Subcutaneous abdominal adipose tissue (tissue), 5 donors: ENCODE measurements at regions not wholly inside any gene's neighbourhood (a gene's known extent, or its start where the extent isn't known, plus 50 kb on each side); places are given as distances from the start of the nearest gene placed in this dataset.

Experiments used
- H3K27ac ChIP-seq: one replicate; pipeline ENCODE4 v1.7.0; 2013; ENCODE audit warnings: low read depth, mild to moderate bottlenecking, inconsistent platforms, low read length, moderate library complexity
- H3K27me3 ChIP-seq, 5 donors: one replicate each; pipeline ENCODE4 v1.7.0; 2013; ENCODE audit warnings: low read length in 5 of 5, inconsistent platforms in 1 of 5; ENCODE audit not compliant: control insufficient read depth in 5 of 5, insufficient read depth in 4 of 5
- H3K36me3 ChIP-seq, 5 donors: one replicate each; pipeline ENCODE4 v1.7.0; 2013; ENCODE audit warnings: low read length in 5 of 5; ENCODE audit not compliant: control insufficient read depth in 5 of 5, insufficient read depth in 5 of 5
- H3K4me1 ChIP-seq, 5 donors: one replicate each; pipeline ENCODE4 v1.7.0; 2013; ENCODE audit warnings: low read length in 5 of 5, mild to moderate bottlenecking in 3 of 5, moderate library complexity in 1 of 5; ENCODE audit not compliant: control insufficient read depth in 5 of 5, insufficient read depth in 5 of 5
- H3K4me3 ChIP-seq, 5 donors: one replicate each; pipeline ENCODE4 v1.7.0; 2013; ENCODE audit warnings: low read length in 5 of 5, low read depth in 1 of 5
- H3K9ac ChIP-seq, 5 donors: one replicate each; pipeline ENCODE4 v1.7.0; 2013; ENCODE audit warnings: low read length in 5 of 5, mild to moderate bottlenecking in 4 of 5, moderate library complexity in 3 of 5
- H3K9me3 ChIP-seq, 5 donors: one replicate each; pipeline ENCODE4 v1.7.0; 2013; ENCODE audit warnings: low read length in 5 of 5; ENCODE audit not compliant: control insufficient read depth in 5 of 5
- donor health status: healthy.
- donor health status: healthy.
- donor health status: healthy.
- donor health status: healthy.
- donor health status: healthy.

- Histone ChIP-seq H3K4me3 (no peak overlapping the region), H3K27me3 (peaks cover 7 to 14% (median 9%) of the 10 kb centered on the region in 5 donors), H3K36me3 (no peaks in the 10 kb centered on the region), H3K9me3 (no peaks in the 10 kb centered on the region), H3K4me1 (no peaks in the 10 kb centered on the region), H3K27ac (no peak overlapping the region), H3K9ac (no peak overlapping the region)
Measured at GRCh38 chr17:36749493-36749892, 148.1 kb downstream of the MRM1 start.

- H3K9ac ChIP-seq, result no peak overlapping the region
- no peaks in the 10 kb centered on the region for H3K4me1 ChIP-seq
- no peak overlapping the region for H3K27ac ChIP-seq
- H3K9me3 ChIP-seq, result no peaks in the 10 kb centered on the region
- peaks cover 7 to 19% (median 9%) of the 10 kb centered on the region in 5 donors for H3K27me3 ChIP-seq
- no peaks in the 10 kb centered on the region for H3K36me3 ChIP-seq
- no peak overlapping the region for H3K4me3 ChIP-seq
Measured at GRCh38 chr17:36750316-36750885, 149.0 kb downstream of the MRM1 start.

- H3K27me3 ChIP-seq, result peaks cover 7 to 21% (median 11%) of the 10 kb centered on the region in 5 donors
- H3K36me3 ChIP-seq, result no peaks in the 10 kb centered on the region
- H3K4me3 ChIP-seq, result no peak overlapping the region
- no peaks in the 10 kb centered on the region for H3K9me3 ChIP-seq
- H3K4me1 ChIP-seq, result no peaks in the 10 kb centered on the region
- no peak overlapping the region for H3K9ac ChIP-seq
- no peak overlapping the region for H3K27ac ChIP-seq
Measured at GRCh38 chr17:36752096-36752888, 150.9 kb downstream of the MRM1 start.

- Histone ChIP-seq H3K27me3 (peaks cover 7 to 20% (median 11%) of the 10 kb centered on the region in 5 donors), H3K9me3 (no peaks in the 10 kb centered on the region)
Measured at GRCh38 chr17:36755586-36755985, 154.2 kb downstream of the MRM1 start.

GRCh38 chr17:36756695-36757094, 155.3 kb downstream of the MRM1 start:
- H3K9me3 ChIP-seq, result no peaks in the 10 kb centered on the region
- no peaks in the 10 kb centered on the region for H3K36me3 ChIP-seq
- H3K4me1 ChIP-seq, result no peaks in the 10 kb centered on the region
- no peak overlapping the region for H3K4me3 ChIP-seq
- no peak overlapping the region for H3K9ac ChIP-seq
- no peak overlapping the region for H3K27ac ChIP-seq
- peaks cover 7 to 16% (median 15%) of the 10 kb centered on the region in 5 donors for H3K27me3 ChIP-seq

More at GRCh38 chr17:36755586-36755985, 154.2 kb downstream of the MRM1 start:
- H3K4me3 ChIP-seq, result no peak overlapping the region
- no peak overlapping the region for H3K27ac ChIP-seq
- no peaks in the 10 kb centered on the region for H3K4me1 ChIP-seq
- H3K36me3 ChIP-seq, result no peaks in the 10 kb centered on the region
- H3K9ac ChIP-seq, result no peak overlapping the region

- Histone ChIP-seq H3K9ac (no peak overlapping the region), H3K9me3 (no peaks in the 10 kb centered on the region), H3K27ac (no peak overlapping the region), H3K4me3 (no peak overlapping the region), H3K36me3 (no peaks in the 10 kb centered on the region), H3K27me3 (peaks cover 0 to 13% (median 6%) of the 10 kb centered on the region in 5 donors), H3K4me1 (peaks cover 0 to 5% (median 0%) of the 10 kb centered on the region in 5 donors)
Measured at GRCh38 chr17:36760425-36760824, 159.0 kb downstream of the MRM1 start.

- H3K4me3 ChIP-seq, result no peak overlapping the region
Measured at GRCh38 chr17:36761203-36761950, 160.0 kb downstream of the MRM1 start.

GRCh38 chr17:36765436-36766043, 164.2 kb downstream of the MRM1 start:
- Histone ChIP-seq H3K4me3 (no peak overlapping the region), H3K9ac (no peak overlapping the region), H3K4me1 (peaks cover 0 to 5% (median 0%) of the 10 kb centered on the region in 5 donors), H3K36me3 (no peaks in the 10 kb centered on the region), H3K27ac (no peak overlapping the region), H3K9me3 (no peaks in the 10 kb centered on the region), H3K27me3 (peaks cover 0 to 30% (median 20%) of the 10 kb centered on the region in 5 donors)

More at GRCh38 chr17:36761203-36761950, 160.0 kb downstream of the MRM1 start:
- Histone ChIP-seq H3K27me3 (peaks cover 0 to 16% (median 11%) of the 10 kb centered on the region in 5 donors), H3K9ac (no peak overlapping the region), H3K36me3 (no peaks in the 10 kb centered on the region), H3K9me3 (no peaks in the 10 kb centered on the region), H3K4me1 (peaks cover 0 to 5% (median 0%) of the 10 kb centered on the region in 5 donors), H3K27ac (no peak overlapping the region)

- H3K9ac ChIP-seq, result no peak overlapping the region
- no peak overlapping the region for H3K4me3 ChIP-seq
- peaks cover 0 to 2% (median 0%) of the 10 kb centered on the region in 5 donors for H3K4me1 ChIP-seq
- no peaks in the 10 kb centered on the region for H3K9me3 ChIP-seq
- no peak overlapping the region for H3K27ac ChIP-seq
- H3K36me3 ChIP-seq, result no peaks in the 10 kb centered on the region
- H3K27me3 ChIP-seq, result peaks cover 0 to 27% (median 14%) of the 10 kb centered on the region in 5 donors
Measured at GRCh38 chr17:36768394-36768793, 167.0 kb downstream of the MRM1 start.
